ENCODE measurements at regions not wholly inside any gene's neighbourhood (a gene's known extent, or its start where the extent isn't known, plus 50 kb on each side); places are given as distances from the start of the nearest gene placed in this dataset.

DNA sequence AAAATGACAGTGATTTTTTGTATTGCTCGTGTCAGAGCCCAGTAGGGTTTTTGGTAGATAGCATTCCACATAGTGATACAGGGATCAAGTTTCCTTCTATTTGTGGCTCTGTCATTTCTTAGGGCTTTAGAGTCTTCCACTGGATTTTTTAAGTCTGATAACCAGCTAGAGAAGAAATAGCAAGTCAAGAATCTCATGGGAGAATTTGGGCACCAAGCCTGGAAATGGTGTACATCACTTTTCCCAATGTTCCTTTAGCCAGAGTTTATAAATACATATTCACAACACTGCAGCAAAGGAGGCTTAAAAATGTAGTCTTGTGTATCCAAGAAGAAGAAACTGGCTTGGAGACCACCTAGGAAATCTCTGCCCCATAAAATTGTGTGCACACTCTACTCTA lies 647.1 kb upstream of the KLF4 start:
- DNase-seq = no peak
- Histone ChIP-seq H3K27ac (ENCODE audit: low read depth, low read length) (no peak overlapping the region), H2BK12ac (ENCODE audit: low read length) (no peak overlapping the region), H4K12ac (ENCODE audit: low read depth, low read length) (no peak overlapping the region), H3K23ac (ENCODE audit: low read length) (no peak overlapping the region), H3K14ac (ENCODE audit: low read length) (no peak overlapping the region), H2BK120ac (ENCODE audit: insufficient read depth, low read length, poor library complexity) (no peak overlapping the region), H3K4me3 (ENCODE audit: low read depth, low read length) (no peak overlapping the region), H4K91ac (ENCODE audit: low read depth, low read length) (no peak overlapping the region), H2AK5ac (ENCODE audit: low read length) (no peak overlapping the region), H3K79me2 (ENCODE audit: control insufficient read depth, insufficient read depth, low read length, poor library complexity) (no peaks in the 10 kb centered on the region), H3K27me3 (ENCODE audit: insufficient read depth, low read length) (no peaks in the 10 kb centered on the region), H3K18ac (ENCODE audit: low read length) (no peak overlapping the region), H3K36me3 (ENCODE audit: control insufficient read depth in 1 of 2, insufficient read depth in 2 of 2, low read length in 2 of 2) (no peaks in the 10 kb centered on the region), H3K4ac (ENCODE audit: low read depth, low read length) (no peak overlapping the region), H3K9me3 (ENCODE audit: insufficient read depth, low read depth, low read length) (no peaks in the 10 kb centered on the region), H3K9ac (ENCODE audit: low read length) (no peak overlapping the region), H3K4me1 (ENCODE audit: control insufficient read depth in 1 of 2, insufficient read depth in 2 of 2, low read length in 2 of 2) (no peaks in the 10 kb centered on the region), H4K8ac (ENCODE audit: low read depth, low read length) (no peak overlapping the region), H2BK5ac (ENCODE audit: low read depth, low read length, poor library complexity) (no peak overlapping the region), H3K4me2 (ENCODE audit: low read length) (no peak overlapping the region), H3K79me1 (ENCODE audit: low read length) (no peaks in the 10 kb centered on the region), H2AFZ (ENCODE audit: insufficient read depth, low read length, poor library complexity) (no peak overlapping the region)
- WGBS (ENCODE audit: extremely low coverage, insufficient coverage, insufficient read length) = no CpG with 5 or more reads among the region's 1 CpG

DNA sequence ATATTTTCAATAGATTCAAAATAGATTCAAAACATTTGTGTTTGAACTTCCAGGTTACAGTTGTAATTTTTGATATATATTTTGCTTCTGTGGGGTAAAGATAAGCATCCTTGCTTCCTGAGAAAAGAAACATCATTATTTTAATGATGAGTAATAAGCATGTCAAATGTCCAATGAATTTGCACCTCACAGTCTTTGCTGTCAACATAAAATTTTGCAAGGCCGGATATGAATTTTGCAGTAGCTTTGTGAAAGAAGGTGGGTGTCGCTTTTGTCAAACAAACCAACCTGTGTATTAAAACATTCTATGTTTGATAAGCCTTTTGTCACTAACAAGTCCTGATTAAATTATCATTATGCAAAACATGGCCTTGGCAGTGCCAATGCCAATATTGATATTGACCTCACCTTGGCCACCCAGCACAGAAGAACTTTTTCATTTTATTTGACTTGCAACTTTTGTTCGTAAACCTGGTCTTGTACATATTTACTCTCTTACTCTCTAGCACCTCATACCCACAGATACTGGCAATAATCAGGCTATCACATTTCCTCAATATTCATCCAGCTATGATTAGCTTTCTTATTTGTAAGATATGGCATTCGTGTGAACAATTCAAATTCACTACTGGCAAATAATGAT lies 645.0 kb upstream of the KLF4 start:
- no peak overlapping the region for H2BK12ac ChIP-seq (ENCODE audit: low read length)
- no peak overlapping the region for H3K14ac ChIP-seq (ENCODE audit: low read length)
- no peaks in the 10 kb centered on the region for H3K79me2 ChIP-seq (ENCODE audit: control insufficient read depth, insufficient read depth, low read length, poor library complexity)
- H3K9me3 ChIP-seq (ENCODE audit: insufficient read depth, low read depth, low read length) = no peaks in the 10 kb centered on the region
- H3K27ac ChIP-seq (ENCODE audit: low read depth, low read length) = no peak overlapping the region
- no peak overlapping the region for H4K12ac ChIP-seq (ENCODE audit: low read depth, low read length)
- DNase-seq = no peak
- H3K18ac ChIP-seq (ENCODE audit: low read length) = no peak overlapping the region
- H2BK5ac ChIP-seq (ENCODE audit: low read depth, low read length, poor library complexity) = no peak overlapping the region
- H2AFZ ChIP-seq (ENCODE audit: insufficient read depth, low read length, poor library complexity) = no peak overlapping the region
- no peaks in the 10 kb centered on the region for H3K4me1 ChIP-seq (ENCODE audit: control insufficient read depth in 1 of 2, insufficient read depth in 2 of 2, low read length in 2 of 2)
- H3K9ac ChIP-seq (ENCODE audit: low read length) = no peak overlapping the region
- WGBS (ENCODE audit: extremely low coverage, insufficient coverage, insufficient read length) = no CpG with 5 or more reads among the region's 4 CpGs
- H4K8ac ChIP-seq (ENCODE audit: low read depth, low read length) = no peak overlapping the region
- no peaks in the 10 kb centered on the region for H3K36me3 ChIP-seq (ENCODE audit: control insufficient read depth in 1 of 2, insufficient read depth in 2 of 2, low read length in 2 of 2)
- H3K4me2 ChIP-seq (ENCODE audit: low read length) = no peak overlapping the region
- H3K4me3 ChIP-seq (ENCODE audit: low read depth, low read length) = no peak overlapping the region
- no peaks in the 10 kb centered on the region for H3K79me1 ChIP-seq (ENCODE audit: low read length)
- H4K91ac ChIP-seq (ENCODE audit: low read depth, low read length) = no peak overlapping the region
- H2BK120ac ChIP-seq (ENCODE audit: insufficient read depth, low read length, poor library complexity) = no peak overlapping the region
- H3K23ac ChIP-seq (ENCODE audit: low read length) = no peak overlapping the region
- no peak overlapping the region for H3K4ac ChIP-seq (ENCODE audit: low read depth, low read length)
- H3K27me3 ChIP-seq (ENCODE audit: insufficient read depth, low read length) = no peaks in the 10 kb centered on the region
- no peak overlapping the region for H2AK5ac ChIP-seq (ENCODE audit: low read length)

DNA sequence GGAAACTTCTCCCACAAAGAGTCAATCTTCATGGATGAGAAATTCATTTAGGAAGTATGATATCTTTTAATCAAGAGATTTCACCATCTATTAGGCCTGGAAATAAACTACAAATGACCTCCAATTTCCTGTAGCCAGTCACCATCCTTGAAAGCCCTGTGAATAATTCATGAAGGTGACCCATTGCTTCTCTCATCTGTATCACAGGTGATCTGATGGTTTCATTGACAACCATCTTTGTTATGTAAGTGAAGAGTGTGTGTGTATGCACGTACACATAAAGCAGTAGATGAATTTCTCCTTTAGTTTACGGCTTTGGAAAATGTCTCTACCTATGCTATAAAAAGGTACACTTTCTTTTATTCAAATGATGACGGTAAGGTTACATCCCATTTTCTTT lies 644.1 kb upstream of the KLF4 start:
- H3K79me1 ChIP-seq (ENCODE audit: low read length) = no peaks in the 10 kb centered on the region
- DNase-seq = no peak

DNA sequence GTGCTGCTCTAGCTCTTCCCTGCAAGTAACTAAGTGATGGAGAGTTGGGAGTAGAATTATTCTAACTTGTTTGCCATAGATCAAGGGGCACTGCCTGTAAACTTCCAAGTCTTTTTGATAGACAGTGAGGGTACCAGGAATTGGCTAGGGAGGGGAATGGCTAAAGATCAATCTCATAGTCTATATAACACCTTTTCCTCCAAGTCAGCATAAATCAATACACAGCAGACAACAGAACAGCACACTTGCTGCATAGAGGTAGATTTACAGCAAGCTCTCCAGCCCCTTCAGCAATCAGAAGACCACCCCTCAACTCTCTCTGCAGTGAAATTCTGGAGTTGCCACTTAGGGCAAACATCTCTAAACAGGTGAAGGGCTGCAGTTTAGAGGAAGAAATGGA lies 643.5 kb upstream of the KLF4 start:
- no peaks in the 10 kb centered on the region for H3K27me3 ChIP-seq (ENCODE audit: insufficient read depth, low read length)
- H3K36me3 ChIP-seq (ENCODE audit: control insufficient read depth in 1 of 2, insufficient read depth in 2 of 2, low read length in 2 of 2) = no peaks in the 10 kb centered on the region
- H3K9ac ChIP-seq (ENCODE audit: low read length) = no peak overlapping the region
- H3K18ac ChIP-seq (ENCODE audit: low read length) = no peak overlapping the region
- no peak overlapping the region for H3K27ac ChIP-seq (ENCODE audit: low read depth, low read length)
- no peak overlapping the region for H2BK5ac ChIP-seq (ENCODE audit: low read depth, low read length, poor library complexity)
- no peaks in the 10 kb centered on the region for H3K79me1 ChIP-seq (ENCODE audit: low read length)
- H3K4ac ChIP-seq (ENCODE audit: low read depth, low read length) = no peak overlapping the region
- H3K4me1 ChIP-seq (ENCODE audit: control insufficient read depth in 1 of 2, insufficient read depth in 2 of 2, low read length in 2 of 2) = no peaks in the 10 kb centered on the region
- H2BK12ac ChIP-seq (ENCODE audit: low read length) = no peak overlapping the region
- no peak overlapping the region for H2BK120ac ChIP-seq (ENCODE audit: insufficient read depth, low read length, poor library complexity)
- no peak overlapping the region for H3K4me3 ChIP-seq (ENCODE audit: low read depth, low read length)
- no peaks in the 10 kb centered on the region for H3K9me3 ChIP-seq (ENCODE audit: insufficient read depth, low read depth, low read length)
- no peak overlapping the region for H3K4me2 ChIP-seq (ENCODE audit: low read length)
- no peak overlapping the region for H3K14ac ChIP-seq (ENCODE audit: low read length)
- H4K12ac ChIP-seq (ENCODE audit: low read depth, low read length) = no peak overlapping the region
- H2AK5ac ChIP-seq (ENCODE audit: low read length) = no peak overlapping the region
- no peaks in the 10 kb centered on the region for H3K79me2 ChIP-seq (ENCODE audit: control insufficient read depth, insufficient read depth, low read length, poor library complexity)
- no peak overlapping the region for H3K23ac ChIP-seq (ENCODE audit: low read length)
- no peak for DNase-seq
- H4K91ac ChIP-seq (ENCODE audit: low read depth, low read length) = no peak overlapping the region
- no peak overlapping the region for H2AFZ ChIP-seq (ENCODE audit: insufficient read depth, low read length, poor library complexity)
- H4K8ac ChIP-seq (ENCODE audit: low read depth, low read length) = no peak overlapping the region

More for the DNA sequence above, 644.1 kb upstream of the KLF4 start:
- H2AFZ ChIP-seq (ENCODE audit: insufficient read depth, low read length, poor library complexity) = no peak overlapping the region
- no CpG with 5 or more reads among the region's 3 CpGs for WGBS (ENCODE audit: extremely low coverage, insufficient coverage, insufficient read length)
- H3K79me2 ChIP-seq (ENCODE audit: control insufficient read depth, insufficient read depth, low read length, poor library complexity) = no peaks in the 10 kb centered on the region
- no peaks in the 10 kb centered on the region for H3K9me3 ChIP-seq (ENCODE audit: insufficient read depth, low read depth, low read length)
- no peak overlapping the region for H2AK5ac ChIP-seq (ENCODE audit: low read length)
- H2BK12ac ChIP-seq (ENCODE audit: low read length) = no peak overlapping the region
- H4K91ac ChIP-seq (ENCODE audit: low read depth, low read length) = no peak overlapping the region
- no peak overlapping the region for H3K4me2 ChIP-seq (ENCODE audit: low read length)
- no peaks in the 10 kb centered on the region for H3K27me3 ChIP-seq (ENCODE audit: insufficient read depth, low read length)
- H3K9ac ChIP-seq (ENCODE audit: low read length) = no peak overlapping the region
- H3K18ac ChIP-seq (ENCODE audit: low read length) = no peak overlapping the region
- no peak overlapping the region for H2BK5ac ChIP-seq (ENCODE audit: low read depth, low read length, poor library complexity)
- H3K4me1 ChIP-seq (ENCODE audit: control insufficient read depth in 1 of 2, insufficient read depth in 2 of 2, low read length in 2 of 2) = no peaks in the 10 kb centered on the region
- no peak overlapping the region for H4K12ac ChIP-seq (ENCODE audit: low read depth, low read length)
- H3K14ac ChIP-seq (ENCODE audit: low read length) = no peak overlapping the region
- no peaks in the 10 kb centered on the region for H3K36me3 ChIP-seq (ENCODE audit: control insufficient read depth in 1 of 2, insufficient read depth in 2 of 2, low read length in 2 of 2)
- H3K23ac ChIP-seq (ENCODE audit: low read length) = no peak overlapping the region
- no peak overlapping the region for H4K8ac ChIP-seq (ENCODE audit: low read depth, low read length)
- H2BK120ac ChIP-seq (ENCODE audit: insufficient read depth, low read length, poor library complexity) = no peak overlapping the region
- no peak overlapping the region for H3K4me3 ChIP-seq (ENCODE audit: low read depth, low read length)
- no peak overlapping the region for H3K27ac ChIP-seq (ENCODE audit: low read depth, low read length)
- no peak overlapping the region for H3K4ac ChIP-seq (ENCODE audit: low read depth, low read length)
